Neural cell (in vitro differentiated cells): ENCODE measurements at regions not wholly inside any gene's neighbourhood (a gene's known extent, or its start where the extent isn't known, plus 50 kb on each side); places are given as distances from the start of the nearest gene placed in this dataset.

Experiments used
- H2AFZ ChIP-seq: fragments of 200-600, 300-800 bp; sonication (generic), shearing (Covaris generic); 2 replicates; pipeline ENCODE4 v1.6.0; 2014; ENCODE audit warnings: low read depth, mild to moderate bottlenecking, antibody characterized with exemption, low read length, moderate library complexity
- H3F3A ChIP-seq: fragments of 200-600 bp; shearing (Covaris generic); 2 replicates; pipeline ENCODE4 v1.6.1; 2016; ENCODE audit warnings: mild to moderate bottlenecking, moderate library complexity, mixed read lengths, antibody characterized with exemption, low read length; ENCODE audit not compliant: insufficient read depth, poor library complexity, severe bottlenecking
- H3K27ac ChIP-seq: fragments of 200-600, 300-800 bp; sonication (generic), shearing (Covaris generic); 2 replicates; pipeline ENCODE4 v1.5.1; 2014; ENCODE audit warnings: mild to moderate bottlenecking, low read length, moderate library complexity
- H3K27me3 ChIP-seq: fragments of 300-800, 200-600 bp; sonication (generic), shearing (Covaris generic); 2 replicates; pipeline ENCODE4 v1.6.0; 2014; ENCODE audit warnings: mild to moderate bottlenecking, low read depth, low read length, moderate library complexity; ENCODE audit not compliant: insufficient read depth
- H3K36me3 ChIP-seq: fragments of 300-800, 200-600 bp; sonication (generic), shearing (Covaris generic); 2 replicates; pipeline ENCODE4 v1.5.1; 2014; ENCODE audit warnings: mild to moderate bottlenecking, antibody characterized with exemption, low read length, moderate library complexity; ENCODE audit not compliant: insufficient read depth
- H3K4me2 ChIP-seq: fragments of 300-800, 200-600 bp; sonication (generic), shearing (Covaris generic); 2 replicates; pipeline ENCODE4 v1.6.0; 2014; ENCODE audit warnings: mild to moderate bottlenecking, low read length
- H3K4me3 ChIP-seq: fragments of 300-800, 200-600 bp; sonication (generic), shearing (Covaris generic); 2 replicates; pipeline ENCODE4 v1.5.1; 2014; ENCODE audit warnings: mild to moderate bottlenecking, low read length, moderate library complexity
- H3K79me2 ChIP-seq: fragments of 200-600 bp; shearing (Covaris generic); replicated peaks from 2 replicates; pipeline ENCODE4 v1.6.0; 2014; ENCODE audit warnings: mild to moderate bottlenecking, low read length, moderate library complexity; ENCODE audit not compliant: insufficient read depth
- H3K9ac ChIP-seq: fragments of 300-800, 200-600 bp; sonication (generic), shearing (Covaris generic); 2 replicates; pipeline ENCODE4 v1.6.1; 2016; ENCODE audit warnings: mild to moderate bottlenecking, low read length, mixed read lengths
- H3K9me2 ChIP-seq: fragments of 200-600 bp; shearing (Covaris generic); 2 replicates; pipeline ENCODE4 v1.6.1; 2016; ENCODE audit warnings: mild to moderate bottlenecking, low read length, mixed read lengths; ENCODE audit not compliant: insufficient read depth
- H3K9me3 ChIP-seq: fragments of 200-600, 300-800 bp; sonication (generic), shearing (Covaris generic); 2 replicates; pipeline ENCODE4 v1.6.1; 2016; ENCODE audit warnings: mild to moderate bottlenecking, mixed run types, low read length, moderate library complexity, mixed read lengths
- H4K20me1 ChIP-seq: fragments of 200-600 bp; shearing (Covaris generic); 2 replicates; pipeline ENCODE4 v1.6.1; 2016; ENCODE audit warnings: mild to moderate bottlenecking, mixed run types; ENCODE audit not compliant: insufficient read depth
- EP300 ChIP-seq: fragments of 450-650 bp; conservative IDR thresholded peaks from 2 replicates; pipeline ENCODE4 v1.6.1; 2014; ENCODE audit warnings: antibody characterized with exemption, mild to moderate bottlenecking, moderate library complexity; ENCODE audit not compliant: poor library complexity, severe bottlenecking
- EZH2 ChIP-seq: fragments of 200-600, 300-800 bp; shearing (Covaris generic), sonication (generic); IDR thresholded peaks from 2 replicates; pipeline ENCODE4 v1.6.1; 2014; ENCODE audit warnings: antibody characterized with exemption, low read length, borderline replicate concordance, mild to moderate bottlenecking; ENCODE audit not compliant: insufficient read depth, poor library complexity, severe bottlenecking
- MXI1 ChIP-seq: fragments of 450-650 bp; conservative IDR thresholded peaks from 2 replicates; pipeline ENCODE4 v1.6.1; 2014; ENCODE audit warnings: antibody characterized with exemption, mild to moderate bottlenecking; ENCODE audit not compliant: poor library complexity, severe bottlenecking
- POLR2AphosphoS5 ChIP-seq: IDR thresholded peaks from 2 replicates; pipeline ENCODE4 v1.6.1; 2012
- RAD21 ChIP-seq: fragments of 450-650 bp; conservative IDR thresholded peaks from 2 replicates; pipeline ENCODE4 v1.6.1; 2014; ENCODE audit warnings: antibody characterized with exemption, mild to moderate bottlenecking, moderate library complexity
- SMC3 ChIP-seq: fragments of 450-650 bp; conservative IDR thresholded peaks from 2 replicates; pipeline ENCODE4 v1.6.1; 2014; ENCODE audit warnings: antibody characterized with exemption, mild to moderate bottlenecking, moderate library complexity; ENCODE audit not compliant: poor library complexity
- TAF1 ChIP-seq: IDR thresholded peaks from 2 replicates; pipeline ENCODE4 v1.6.1; 2012; ENCODE audit warnings: low read depth
- TF ChIP-seq, protein P1 (sequence below): fragments of 450-650 bp; IDR thresholded peaks from 2 replicates; pipeline ENCODE4 v1.5.1; 2014; ENCODE audit warnings: antibody characterized with exemption, mild to moderate bottlenecking, moderate library complexity; ENCODE audit not compliant: poor library complexity, severe bottlenecking
- TF ChIP-seq, protein P2 (sequence below): IDR thresholded peaks from 2 replicates; pipeline ENCODE4 v1.6.1; 2012; ENCODE audit warnings: borderline replicate concordance

DNA sequence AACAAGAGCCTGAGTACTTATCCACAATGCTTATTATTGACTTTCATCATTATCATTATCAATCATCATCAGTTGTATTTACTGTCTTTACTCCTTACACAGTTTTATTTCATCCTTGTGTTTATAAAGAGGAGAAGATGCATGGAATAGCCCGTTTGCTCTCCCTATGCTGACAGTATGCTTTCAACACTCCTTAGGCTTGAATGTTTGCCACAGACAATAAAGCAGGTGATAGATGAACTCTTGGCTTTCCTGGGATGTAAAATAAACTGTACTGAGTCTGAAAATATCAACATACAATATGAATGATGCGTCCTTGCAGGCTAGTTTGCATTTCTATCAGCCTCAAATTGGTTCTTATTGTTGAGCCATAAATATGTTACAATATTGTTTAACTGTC is 891.8 kb upstream of the NCAM2 start:
- Histone ChIP-seq H4K20me1 (no peaks in the 10 kb centered on the region), H3K9me2 (no peaks in the 10 kb centered on the region), H3K36me3 (no peaks in the 10 kb centered on the region), H3K27me3 (no peaks in the 10 kb centered on the region), H3K4me2 (no peak overlapping the region), H3K27ac (no peak overlapping the region), H3K4me3 (no peak overlapping the region), H3K9me3 (no peaks in the 10 kb centered on the region), H2AFZ (no peak overlapping the region), H3F3A (no peaks in the 10 kb centered on the region), H3K79me2 (no peaks in the 10 kb centered on the region), H3K9ac (no peak overlapping the region)
- TF ChIP-seq RAD21 (no peak), POLR2AphosphoS5 (no peak), SMC3 (no peak)
- TF ChIP-seq, protein P1, sequence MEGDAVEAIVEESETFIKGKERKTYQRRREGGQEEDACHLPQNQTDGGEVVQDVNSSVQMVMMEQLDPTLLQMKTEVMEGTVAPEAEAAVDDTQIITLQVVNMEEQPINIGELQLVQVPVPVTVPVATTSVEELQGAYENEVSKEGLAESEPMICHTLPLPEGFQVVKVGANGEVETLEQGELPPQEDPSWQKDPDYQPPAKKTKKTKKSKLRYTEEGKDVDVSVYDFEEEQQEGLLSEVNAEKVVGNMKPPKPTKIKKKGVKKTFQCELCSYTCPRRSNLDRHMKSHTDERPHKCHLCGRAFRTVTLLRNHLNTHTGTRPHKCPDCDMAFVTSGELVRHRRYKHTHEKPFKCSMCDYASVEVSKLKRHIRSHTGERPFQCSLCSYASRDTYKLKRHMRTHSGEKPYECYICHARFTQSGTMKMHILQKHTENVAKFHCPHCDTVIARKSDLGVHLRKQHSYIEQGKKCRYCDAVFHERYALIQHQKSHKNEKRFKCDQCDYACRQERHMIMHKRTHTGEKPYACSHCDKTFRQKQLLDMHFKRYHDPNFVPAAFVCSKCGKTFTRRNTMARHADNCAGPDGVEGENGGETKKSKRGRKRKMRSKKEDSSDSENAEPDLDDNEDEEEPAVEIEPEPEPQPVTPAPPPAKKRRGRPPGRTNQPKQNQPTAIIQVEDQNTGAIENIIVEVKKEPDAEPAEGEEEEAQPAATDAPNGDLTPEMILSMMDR = no peak

DNA sequence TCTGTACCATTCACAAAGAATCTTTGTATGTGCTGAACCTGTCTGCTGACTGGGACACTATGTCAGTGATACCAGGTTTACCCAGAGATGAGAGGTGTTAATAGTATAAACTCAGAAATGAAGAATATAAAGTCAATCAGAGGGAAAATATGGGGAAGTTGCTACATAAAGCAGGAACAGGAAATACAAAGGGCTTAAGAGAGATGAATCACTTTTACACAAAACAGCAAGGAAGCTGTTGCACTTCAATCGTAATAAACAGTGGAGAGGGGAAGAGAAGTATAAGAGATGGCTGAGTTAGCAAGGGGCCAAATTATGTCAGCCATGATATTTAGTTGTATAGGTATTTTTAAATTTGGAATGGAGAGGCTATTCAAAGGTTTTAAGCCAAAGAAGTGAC is 890.2 kb upstream of the NCAM2 start:
- no peak overlapping the region for H3K4me3 ChIP-seq
- H3K9ac ChIP-seq = no peak overlapping the region
- TF ChIP-seq MXI1 (no peak), RAD21 (no peak), POLR2AphosphoS5 (no peak), EZH2 (no peak), EP300 (no peak), SMC3 (no peak), TAF1 (no peak)
- TF ChIP-seq, protein P2, sequence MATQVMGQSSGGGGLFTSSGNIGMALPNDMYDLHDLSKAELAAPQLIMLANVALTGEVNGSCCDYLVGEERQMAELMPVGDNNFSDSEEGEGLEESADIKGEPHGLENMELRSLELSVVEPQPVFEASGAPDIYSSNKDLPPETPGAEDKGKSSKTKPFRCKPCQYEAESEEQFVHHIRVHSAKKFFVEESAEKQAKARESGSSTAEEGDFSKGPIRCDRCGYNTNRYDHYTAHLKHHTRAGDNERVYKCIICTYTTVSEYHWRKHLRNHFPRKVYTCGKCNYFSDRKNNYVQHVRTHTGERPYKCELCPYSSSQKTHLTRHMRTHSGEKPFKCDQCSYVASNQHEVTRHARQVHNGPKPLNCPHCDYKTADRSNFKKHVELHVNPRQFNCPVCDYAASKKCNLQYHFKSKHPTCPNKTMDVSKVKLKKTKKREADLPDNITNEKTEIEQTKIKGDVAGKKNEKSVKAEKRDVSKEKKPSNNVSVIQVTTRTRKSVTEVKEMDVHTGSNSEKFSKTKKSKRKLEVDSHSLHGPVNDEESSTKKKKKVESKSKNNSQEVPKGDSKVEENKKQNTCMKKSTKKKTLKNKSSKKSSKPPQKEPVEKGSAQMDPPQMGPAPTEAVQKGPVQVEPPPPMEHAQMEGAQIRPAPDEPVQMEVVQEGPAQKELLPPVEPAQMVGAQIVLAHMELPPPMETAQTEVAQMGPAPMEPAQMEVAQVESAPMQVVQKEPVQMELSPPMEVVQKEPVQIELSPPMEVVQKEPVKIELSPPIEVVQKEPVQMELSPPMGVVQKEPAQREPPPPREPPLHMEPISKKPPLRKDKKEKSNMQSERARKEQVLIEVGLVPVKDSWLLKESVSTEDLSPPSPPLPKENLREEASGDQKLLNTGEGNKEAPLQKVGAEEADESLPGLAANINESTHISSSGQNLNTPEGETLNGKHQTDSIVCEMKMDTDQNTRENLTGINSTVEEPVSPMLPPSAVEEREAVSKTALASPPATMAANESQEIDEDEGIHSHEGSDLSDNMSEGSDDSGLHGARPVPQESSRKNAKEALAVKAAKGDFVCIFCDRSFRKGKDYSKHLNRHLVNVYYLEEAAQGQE = no peak
- TF ChIP-seq, protein P1 = no peak
- H3K9me2 ChIP-seq = no peaks in the 10 kb centered on the region
- no peak overlapping the region for H3K4me2 ChIP-seq
- H2AFZ ChIP-seq = no peak overlapping the region
- H3K79me2 ChIP-seq = no peaks in the 10 kb centered on the region
- no peaks in the 10 kb centered on the region for H3F3A ChIP-seq
- no peaks in the 10 kb centered on the region for H3K9me3 ChIP-seq
- H3K36me3 ChIP-seq = no peaks in the 10 kb centered on the region
- no peaks in the 10 kb centered on the region for H4K20me1 ChIP-seq
- H3K27me3 ChIP-seq = no peaks in the 10 kb centered on the region
- no peak overlapping the region for H3K27ac ChIP-seq
